Right atrium auricular region (tissue), 2 donors: ENCODE measurements at regions not wholly inside any gene's neighbourhood (a gene's known extent, or its start where the extent isn't known, plus 50 kb on each side); places are given as distances from the start of the nearest gene placed in this dataset.

Experiments used
- DNase-seq: peaks from one replicate; pipeline ENCODE4 v3.0.0-alpha.2; 2019; ENCODE audit warnings: low spot score
- H3K27ac ChIP-seq, 2 donors: fragments of 200-600 bp; sonication (generic); 1 replicate in 1 of 2; 2 replicates in 1 of 2; pipeline ENCODE4 v1.5.1; 2016 to 2019
- H3K27me3 ChIP-seq, 2 donors: fragments of 200-600 bp; sonication (generic); one replicate each; pipeline versions ENCODE4 v1.5.1 to v1.6.0; 2017 to 2019
- H3K36me3 ChIP-seq: fragments of 200-600 bp; sonication (generic); one replicate; pipeline ENCODE4 v1.5.1; 2016
- H3K4me1 ChIP-seq, 2 donors: fragments of 200-600 bp; sonication (generic); one replicate each; pipeline versions ENCODE4 v1.5.1 to v1.6.0; 2017 to 2019
- H3K4me3 ChIP-seq, 2 donors: fragments of 200-600 bp; sonication (generic); 1 replicate in 1 of 2; 2 replicates in 1 of 2; pipeline ENCODE4 v1.5.1; 2017 to 2019; ENCODE audit warnings: mild to moderate bottlenecking in 1 of 2, moderate library complexity in 1 of 2
- H3K9me3 ChIP-seq, 2 donors: fragments of 200-600 bp; sonication (generic); one replicate each; pipeline ENCODE4 v1.5.1; 2019
- CTCF ChIP-seq, 2 donors: fragments of 200-600 bp; sonication (generic); IDR thresholded peaks; one replicate each; pipeline ENCODE4 v1.5.1; 2019; ENCODE audit warnings: antibody characterized with exemption in 2 of 2

GRCh38 chr10:91708174-91708861 is 75.4 kb upstream of the PPP1R3C start:
- no peak overlapping the region for H3K4me3 ChIP-seq
- TF ChIP-seq CTCF (IDR thresholded peaks at IDR 0.05), result no peak
- no peaks in the 10 kb centered on the region for H3K36me3 ChIP-seq
- no peaks in the 10 kb centered on the region for H3K27me3 ChIP-seq
- peaks cover 0 to 10% of the 10 kb centered on the region in 2 donors for H3K4me1 ChIP-seq
- no peak overlapping the region for H3K27ac ChIP-seq
- DNase-seq, result no peak
- no peaks in the 10 kb centered on the region for H3K9me3 ChIP-seq

- H3K4me1 ChIP-seq, result peaks cover 0 to 9% of the 10 kb centered on the region in 2 donors
- no peak for DNase-seq
- H3K36me3 ChIP-seq, result no peaks in the 10 kb centered on the region
- no peak overlapping the region for H3K4me3 ChIP-seq
- H3K27ac ChIP-seq, result no peak overlapping the region
- no peaks in the 10 kb centered on the region for H3K9me3 ChIP-seq
- no peaks in the 10 kb centered on the region for H3K27me3 ChIP-seq
- no peak for TF ChIP-seq CTCF (IDR thresholded peaks at IDR 0.05)
These were observed 74.4 kb upstream of the PPP1R3C start for GRCh38 chr10:91707236-91707635.

GRCh38 chr10:91705948-91706670 is 73.2 kb upstream of the PPP1R3C start:
- H3K36me3 ChIP-seq, result no peaks in the 10 kb centered on the region
- no peaks in the 10 kb centered on the region for H3K4me1 ChIP-seq
- no peak overlapping the region for H3K4me3 ChIP-seq
- TF ChIP-seq CTCF (IDR thresholded peaks at IDR 0.05), result no peak
- H3K9me3 ChIP-seq, result no peaks in the 10 kb centered on the region
- H3K27ac ChIP-seq, result no peak overlapping the region
- DNase-seq, result no peak
- no peaks in the 10 kb centered on the region for H3K27me3 ChIP-seq

GRCh38 chr10:91702620-91703019 is 69.7 kb upstream of the PPP1R3C start:
- DNase-seq, result no peak
- Histone ChIP-seq H3K4me1 (no peaks in the 10 kb centered on the region), H3K27ac (no peak overlapping the region), H3K9me3 (no peaks in the 10 kb centered on the region), H3K36me3 (no peaks in the 10 kb centered on the region), H3K4me3 (no peak overlapping the region), H3K27me3 (no peaks in the 10 kb centered on the region)
- TF ChIP-seq CTCF (IDR thresholded peaks at IDR 0.05), result no peak

GRCh38 chr10:91700788-91701444 is 68.0 kb upstream of the PPP1R3C start:
- no peaks in the 10 kb centered on the region for H3K9me3 ChIP-seq

More at GRCh38 chr10:91700788-91701444, 68.0 kb upstream of the PPP1R3C start:
- H3K4me1 ChIP-seq, result no peaks in the 10 kb centered on the region
- no peak overlapping the region for H3K27ac ChIP-seq
- no peaks in the 10 kb centered on the region for H3K36me3 ChIP-seq
- no peak for DNase-seq
- TF ChIP-seq CTCF (IDR thresholded peaks at IDR 0.05), result no peak
- no peak overlapping the region for H3K4me3 ChIP-seq
- H3K27me3 ChIP-seq, result no peaks in the 10 kb centered on the region
